ENCODE measurements at regions not wholly inside any gene's neighbourhood (a gene's known extent, or its start where the extent isn't known, plus 50 kb on each side); places are given as distances from the start of the nearest gene placed in this dataset.

GRCh38 chr1:157415661-157416060 lies 136.7 kb downstream of the FCRL5 start:
- no peak for TF ChIP-seq CTCF (IDR thresholded peaks at IDR 0.05)
- H3K4me3 ChIP-seq: no peak overlapping the region
- intact Hi-C loops (cut with DNase I): no loop called here
- no peak for ATAC-seq
- no peak overlapping the region for H3K27ac ChIP-seq
- no peak for DNase-seq
- H3K36me3 ChIP-seq: no peaks in the 10 kb centered on the region
- H3K27me3 ChIP-seq (ENCODE audit: low read depth): peaks cover 4% of the 10 kb centered on the region
- no peaks in the 10 kb centered on the region for H3K9me3 ChIP-seq
- no peaks in the 10 kb centered on the region for H3K4me1 ChIP-seq

- H3K9me3 ChIP-seq: no peaks in the 10 kb centered on the region
- ATAC-seq (no peak), DNase-seq (no peak)
- H3K27ac ChIP-seq: no peak overlapping the region
- no peaks in the 10 kb centered on the region for H3K4me1 ChIP-seq
- no peak overlapping the region for H3K4me3 ChIP-seq
- no peaks in the 10 kb centered on the region for H3K27me3 ChIP-seq (ENCODE audit: low read depth)
- TF ChIP-seq CTCF (IDR thresholded peaks at IDR 0.05): no peak
- intact Hi-C loops (cut with DNase I): no loop called here
- H3K36me3 ChIP-seq: no peaks in the 10 kb centered on the region
These were observed 140.0 kb downstream of the FCRL5 start for GRCh38 chr1:157412308-157412707.

- Histone ChIP-seq H3K27ac (no peak overlapping the region), H3K4me1 (no peaks in the 10 kb centered on the region), H3K27me3 (ENCODE audit: low read depth) (no peaks in the 10 kb centered on the region), H3K36me3 (no peaks in the 10 kb centered on the region), H3K9me3 (no peaks in the 10 kb centered on the region), H3K4me3 (no peak overlapping the region)
- DNase-seq (no peak), ATAC-seq (no peak)
- intact Hi-C loops (cut with DNase I): no loop called here
- TF ChIP-seq CTCF (IDR thresholded peaks at IDR 0.05): no peak
These were observed 140.5 kb downstream of the FCRL5 start for GRCh38 chr1:157411769-157412168.

GRCh38 chr1:157411064-157411463 lies 141.3 kb downstream of the FCRL5 start:
- no peak for ATAC-seq
- Histone ChIP-seq H3K36me3 (no peaks in the 10 kb centered on the region), H3K9me3 (no peaks in the 10 kb centered on the region), H3K4me3 (no peak overlapping the region), H3K27me3 (ENCODE audit: low read depth) (no peaks in the 10 kb centered on the region), H3K27ac (no peak overlapping the region), H3K4me1 (no peaks in the 10 kb centered on the region)
- DNase-seq: no peak
- no peak for TF ChIP-seq CTCF (IDR thresholded peaks at IDR 0.05)
- intact Hi-C loops (cut with DNase I): no loop called here

- Histone ChIP-seq H3K27me3 (ENCODE audit: low read depth) (no peaks in the 10 kb centered on the region), H3K36me3 (no peaks in the 10 kb centered on the region), H3K27ac (no peak overlapping the region), H3K9me3 (no peaks in the 10 kb centered on the region), H3K4me3 (no peak overlapping the region), H3K4me1 (no peaks in the 10 kb centered on the region)
- DNase-seq (no peak), ATAC-seq (no peak)
- intact Hi-C loops (cut with DNase I): no loop called here
- no peak for TF ChIP-seq CTCF (IDR thresholded peaks at IDR 0.05)
These were observed 141.9 kb downstream of the FCRL5 start for GRCh38 chr1:157410457-157410856.

- intact Hi-C loops (cut with DNase I): no loop called here
- no peak for ATAC-seq
These were observed 142.4 kb downstream of the FCRL5 start for GRCh38 chr1:157409927-157410326.

More at GRCh38 chr1:157409927-157410326, 142.4 kb downstream of the FCRL5 start:
- Histone ChIP-seq H3K9me3 (no peaks in the 10 kb centered on the region), H3K4me1 (no peaks in the 10 kb centered on the region), H3K4me3 (no peak overlapping the region), H3K27ac (no peak overlapping the region), H3K27me3 (ENCODE audit: low read depth) (no peaks in the 10 kb centered on the region), H3K36me3 (no peaks in the 10 kb centered on the region)
- DNase-seq: no peak
- TF ChIP-seq CTCF (IDR thresholded peaks at IDR 0.05): no peak
